GM12878 (cell line): ENCODE measurements at regions not wholly inside any gene's neighbourhood (a gene's known extent, or its start where the extent isn't known, plus 50 kb on each side); places are given as distances from the start of the nearest gene placed in this dataset.

Experiments
- JUND ChIP-seq: IDR thresholded peaks from 2 replicates; pipeline ENCODE4 v1.6.1; 2012; ENCODE audit warnings: low read depth, mild to moderate bottlenecking, low read length, improper control_type of control experiment, moderate library complexity
- RAD21 ChIP-seq: IDR thresholded peaks from 2 replicates; pipeline ENCODE4 v1.6.1; 2011; ENCODE audit warnings: mild to moderate bottlenecking, low read depth, low read length, moderate library complexity; ENCODE audit not compliant: insufficient read depth
- TF ChIP-seq, protein P1 (sequence below): IDR thresholded peaks from 2 replicates; pipeline ENCODE4 v1.6.1; 2011; ENCODE audit warnings: borderline replicate concordance, low read depth, mild to moderate bottlenecking, moderate library complexity, low read length; ENCODE audit not compliant: insufficient read depth, poor library complexity, severe bottlenecking

- TF ChIP-seq, protein P1, sequence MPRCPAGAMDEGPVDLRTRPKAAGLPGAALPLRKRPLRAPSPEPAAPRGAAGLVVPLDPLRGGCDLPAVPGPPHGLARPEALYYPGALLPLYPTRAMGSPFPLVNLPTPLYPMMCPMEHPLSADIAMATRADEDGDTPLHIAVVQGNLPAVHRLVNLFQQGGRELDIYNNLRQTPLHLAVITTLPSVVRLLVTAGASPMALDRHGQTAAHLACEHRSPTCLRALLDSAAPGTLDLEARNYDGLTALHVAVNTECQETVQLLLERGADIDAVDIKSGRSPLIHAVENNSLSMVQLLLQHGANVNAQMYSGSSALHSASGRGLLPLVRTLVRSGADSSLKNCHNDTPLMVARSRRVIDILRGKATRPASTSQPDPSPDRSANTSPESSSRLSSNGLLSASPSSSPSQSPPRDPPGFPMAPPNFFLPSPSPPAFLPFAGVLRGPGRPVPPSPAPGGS, result no peak
- TF ChIP-seq JUND (no peak), RAD21 (no peak)
Measured at GRCh38 chr4:108519208-108519833, 101.1 kb upstream of the RPL34 start.
